ENCODE measurements at regions not wholly inside any gene's neighbourhood (a gene's known extent, or its start where the extent isn't known, plus 50 kb on each side); places are given as distances from the start of the nearest gene placed in this dataset.

DNA sequence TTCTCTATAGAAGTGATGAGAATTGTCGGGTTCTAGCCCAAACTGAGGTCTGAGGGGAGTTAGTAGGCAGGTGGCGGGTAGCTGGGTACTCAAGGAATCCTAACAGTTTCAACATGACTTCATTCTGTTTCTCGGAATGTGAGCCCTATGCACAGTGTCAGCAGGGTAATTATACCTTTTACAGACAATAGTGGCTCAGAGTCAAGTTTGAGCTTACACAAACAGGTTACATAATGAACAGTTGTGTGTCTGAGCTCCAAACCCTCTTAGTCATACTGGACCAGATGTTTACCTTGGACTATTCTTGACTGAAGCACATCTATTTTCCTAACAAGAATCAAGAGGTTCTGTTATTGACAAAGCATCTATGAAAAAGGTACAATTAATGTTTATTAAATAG lies 1066.7 kb upstream of the PCDH20 start (continued):
- no peak for TF ChIP-seq ZNF232 (CRISPR knock-in tag; IDR thresholded peaks at IDR 0.05)
- TF ChIP-seq, protein P1, sequence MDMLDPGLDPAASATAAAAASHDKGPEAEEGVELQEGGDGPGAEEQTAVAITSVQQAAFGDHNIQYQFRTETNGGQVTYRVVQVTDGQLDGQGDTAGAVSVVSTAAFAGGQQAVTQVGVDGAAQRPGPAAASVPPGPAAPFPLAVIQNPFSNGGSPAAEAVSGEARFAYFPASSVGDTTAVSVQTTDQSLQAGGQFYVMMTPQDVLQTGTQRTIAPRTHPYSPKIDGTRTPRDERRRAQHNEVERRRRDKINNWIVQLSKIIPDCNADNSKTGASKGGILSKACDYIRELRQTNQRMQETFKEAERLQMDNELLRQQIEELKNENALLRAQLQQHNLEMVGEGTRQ (CRISPR knock-in tag; IDR thresholded peaks at IDR 0.05) = no peak
- TF ChIP-seq ZNF263 (CRISPR knock-in tag; IDR thresholded peaks at IDR 0.05; ENCODE audit: low read depth) = no peak
- no peak for TF ChIP-seq ELF4 (CRISPR knock-in tag; IDR thresholded peaks at IDR 0.05; ENCODE audit: low read depth)
- TF ChIP-seq ZNF671 (CRISPR knock-in tag; IDR thresholded peaks at IDR 0.05) = no peak
- TF ChIP-seq JUN (CRISPR knock-in tag; IDR thresholded peaks at IDR 0.05) = no peak
- no peak for TF ChIP-seq ZNF138 (CRISPR knock-in tag; conservative IDR thresholded peaks at IDR 0.05)
- TF ChIP-seq, protein P2, sequence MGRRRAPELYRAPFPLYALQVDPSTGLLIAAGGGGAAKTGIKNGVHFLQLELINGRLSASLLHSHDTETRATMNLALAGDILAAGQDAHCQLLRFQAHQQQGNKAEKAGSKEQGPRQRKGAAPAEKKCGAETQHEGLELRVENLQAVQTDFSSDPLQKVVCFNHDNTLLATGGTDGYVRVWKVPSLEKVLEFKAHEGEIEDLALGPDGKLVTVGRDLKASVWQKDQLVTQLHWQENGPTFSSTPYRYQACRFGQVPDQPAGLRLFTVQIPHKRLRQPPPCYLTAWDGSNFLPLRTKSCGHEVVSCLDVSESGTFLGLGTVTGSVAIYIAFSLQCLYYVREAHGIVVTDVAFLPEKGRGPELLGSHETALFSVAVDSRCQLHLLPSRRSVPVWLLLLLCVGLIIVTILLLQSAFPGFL (CRISPR knock-in tag; IDR thresholded peaks at IDR 0.05; ENCODE audit: borderline replicate concordance) = no peak

DNA sequence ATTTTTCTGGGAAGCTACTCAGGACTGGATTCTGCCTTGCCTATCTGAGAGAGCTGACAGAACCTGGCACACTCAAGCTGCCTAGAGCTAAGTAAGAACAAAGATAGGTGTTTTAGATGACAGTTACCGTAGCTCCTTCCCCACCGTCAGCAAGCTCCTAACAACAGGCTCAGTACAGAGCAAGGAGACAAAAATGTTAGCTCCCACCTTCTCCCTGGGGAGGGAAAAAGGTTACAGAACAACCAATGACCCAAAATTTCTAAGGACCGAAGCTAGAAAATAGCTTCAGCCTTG lies 1058.2 kb upstream of the PCDH20 start:
- POLR2A ChIA-PET = no interaction called here
- H3K9me3 Mint-ChIP-seq = no peaks in the 10 kb centered on the region
- ATAC-seq = peak; percentile 71

More for the DNA sequence above, 1058.2 kb upstream of the PCDH20 start:
- Mint-ChIP-seq H3K36me3 (no peaks in the 10 kb centered on the region), H3K4me3 (no peak overlapping the region), H3K27me3 (ENCODE audit: low read depth) (no peaks in the 10 kb centered on the region; the same call in 1 of the 2 replicates), H3K4me1 (peaks cover 16% of the 10 kb centered on the region), H3K27ac (no peak overlapping the region)
- TF ChIP-seq ZNF121 (CRISPR knock-in tag; IDR thresholded peaks at IDR 0.05) = no peak
- no peak for TF ChIP-seq ZMAT4 (CRISPR knock-in tag; IDR thresholded peaks at IDR 0.05)
- TF ChIP-seq SMAD4 (CRISPR knock-in tag; IDR thresholded peaks at IDR 0.05) = no peak
- TF ChIP-seq ZNF138 (CRISPR knock-in tag; conservative IDR thresholded peaks at IDR 0.05) = no peak
- TF ChIP-seq ZNF232 (CRISPR knock-in tag; IDR thresholded peaks at IDR 0.05) = no peak
- TF ChIP-seq ETV6 (CRISPR knock-in tag; IDR thresholded peaks at IDR 0.05) = no peak
- no peak for TF ChIP-seq NR2C2 (CRISPR knock-in tag; IDR thresholded peaks at IDR 0.05)
- no peak for TF ChIP-seq ZNF317 (CRISPR knock-in tag; IDR thresholded peaks at IDR 0.05; ENCODE audit: borderline replicate concordance, low read depth)
- TF ChIP-seq, protein P3, sequence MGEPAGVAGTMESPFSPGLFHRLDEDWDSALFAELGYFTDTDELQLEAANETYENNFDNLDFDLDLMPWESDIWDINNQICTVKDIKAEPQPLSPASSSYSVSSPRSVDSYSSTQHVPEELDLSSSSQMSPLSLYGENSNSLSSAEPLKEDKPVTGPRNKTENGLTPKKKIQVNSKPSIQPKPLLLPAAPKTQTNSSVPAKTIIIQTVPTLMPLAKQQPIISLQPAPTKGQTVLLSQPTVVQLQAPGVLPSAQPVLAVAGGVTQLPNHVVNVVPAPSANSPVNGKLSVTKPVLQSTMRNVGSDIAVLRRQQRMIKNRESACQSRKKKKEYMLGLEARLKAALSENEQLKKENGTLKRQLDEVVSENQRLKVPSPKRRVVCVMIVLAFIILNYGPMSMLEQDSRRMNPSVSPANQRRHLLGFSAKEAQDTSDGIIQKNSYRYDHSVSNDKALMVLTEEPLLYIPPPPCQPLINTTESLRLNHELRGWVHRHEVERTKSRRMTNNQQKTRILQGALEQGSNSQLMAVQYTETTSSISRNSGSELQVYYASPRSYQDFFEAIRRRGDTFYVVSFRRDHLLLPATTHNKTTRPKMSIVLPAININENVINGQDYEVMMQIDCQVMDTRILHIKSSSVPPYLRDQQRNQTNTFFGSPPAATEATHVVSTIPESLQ (CRISPR knock-in tag; IDR thresholded peaks at IDR 0.05) = no peak
- TF ChIP-seq RORB (CRISPR knock-in tag; IDR thresholded peaks at IDR 0.05) = no peak
- TF ChIP-seq, protein P4, sequence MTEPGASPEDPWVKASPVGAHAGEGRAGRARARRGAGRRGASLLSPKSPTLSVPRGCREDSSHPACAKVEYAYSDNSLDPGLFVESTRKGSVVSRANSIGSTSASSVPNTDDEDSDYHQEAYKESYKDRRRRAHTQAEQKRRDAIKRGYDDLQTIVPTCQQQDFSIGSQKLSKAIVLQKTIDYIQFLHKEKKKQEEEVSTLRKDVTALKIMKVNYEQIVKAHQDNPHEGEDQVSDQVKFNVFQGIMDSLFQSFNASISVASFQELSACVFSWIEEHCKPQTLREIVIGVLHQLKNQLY (CRISPR knock-in tag; IDR thresholded peaks at IDR 0.05) = no peak
- no peak for TF ChIP-seq ZBTB21 (CRISPR knock-in tag; IDR thresholded peaks at IDR 0.05; ENCODE audit: borderline replicate concordance)
- TF ChIP-seq FOXP1 (CRISPR knock-in tag; IDR thresholded peaks at IDR 0.05; ENCODE audit: borderline replicate concordance) = no peak
- TF ChIP-seq CREM (CRISPR knock-in tag; IDR thresholded peaks at IDR 0.05) = no peak
- no peak for TF ChIP-seq RELA (CRISPR knock-in tag; IDR thresholded peaks at IDR 0.05; ENCODE audit: borderline replicate concordance)
- no peak for TF ChIP-seq JUN (CRISPR knock-in tag; IDR thresholded peaks at IDR 0.05)
- TF ChIP-seq SMAD3 (CRISPR knock-in tag; IDR thresholded peaks at IDR 0.05; ENCODE audit: borderline replicate concordance) = no peak
- no peak for TF ChIP-seq MYBL2 (CRISPR knock-in tag; IDR thresholded peaks at IDR 0.05)
- TF ChIP-seq USF1 (CRISPR knock-in tag; IDR thresholded peaks at IDR 0.05) = no peak
- TF ChIP-seq JAZF1 (CRISPR knock-in tag; IDR thresholded peaks at IDR 0.05) = no peak
- no peak for DNase-seq (ENCODE audit: low spot score)
- CTCF ChIA-PET = interaction anchor here (1.0 kb wide), 1 partner anchor 38 kb away, joined by 3 read pairs; no protein-coding TSS in a partner anchor
